ENCODE measurements at regions not wholly inside any gene's neighbourhood (a gene's known extent, or its start where the extent isn't known, plus 50 kb on each side); places are given as distances from the start of the nearest gene placed in this dataset.
"Not testable (repeated sequence)": the region's sequence is repeated elsewhere in the genome, so short reads cannot be mapped to it uniquely, and the experiment has no call there.

GRCh38 chr3:178363048-178363447 lies 173.2 kb upstream of the KCNMB2 start:
- not testable (repeated sequence) for TF ChIP-seq CTCF, POLR2A (IDR thresholded peaks at IDR 0.05)

All from adrenal gland (tissue), 5 donors.